ENCODE measurements at regions not wholly inside any gene's neighbourhood (a gene's known extent, or its start where the extent isn't known, plus 50 kb on each side); places are given as distances from the start of the nearest gene placed in this dataset.

DNA sequence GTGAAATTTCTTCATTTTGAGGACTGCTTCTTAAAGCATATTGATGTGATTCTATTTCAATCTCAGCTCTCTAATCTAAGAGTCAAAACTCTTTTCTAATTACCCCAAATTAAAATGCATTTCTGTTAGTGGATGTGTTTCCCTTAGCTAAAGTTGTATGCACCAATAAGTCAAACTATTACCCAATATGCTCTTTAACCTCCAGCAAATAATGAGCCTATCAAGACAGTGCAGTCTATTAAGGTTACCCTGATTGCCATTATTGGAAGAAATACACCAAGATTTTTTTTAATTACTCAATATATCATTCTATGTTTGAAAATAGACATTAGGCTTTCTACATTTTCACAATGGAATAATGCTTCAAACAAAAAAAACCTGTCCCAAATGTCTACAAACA lies 310.0 kb downstream of the BTG1 start:
- Histone ChIP-seq H3K27me3 (no peaks in the 10 kb centered on the region), H3K4me3 (no peak overlapping the region)
- intact Hi-C loops (cut with DNase I): no loop called here

DNA sequence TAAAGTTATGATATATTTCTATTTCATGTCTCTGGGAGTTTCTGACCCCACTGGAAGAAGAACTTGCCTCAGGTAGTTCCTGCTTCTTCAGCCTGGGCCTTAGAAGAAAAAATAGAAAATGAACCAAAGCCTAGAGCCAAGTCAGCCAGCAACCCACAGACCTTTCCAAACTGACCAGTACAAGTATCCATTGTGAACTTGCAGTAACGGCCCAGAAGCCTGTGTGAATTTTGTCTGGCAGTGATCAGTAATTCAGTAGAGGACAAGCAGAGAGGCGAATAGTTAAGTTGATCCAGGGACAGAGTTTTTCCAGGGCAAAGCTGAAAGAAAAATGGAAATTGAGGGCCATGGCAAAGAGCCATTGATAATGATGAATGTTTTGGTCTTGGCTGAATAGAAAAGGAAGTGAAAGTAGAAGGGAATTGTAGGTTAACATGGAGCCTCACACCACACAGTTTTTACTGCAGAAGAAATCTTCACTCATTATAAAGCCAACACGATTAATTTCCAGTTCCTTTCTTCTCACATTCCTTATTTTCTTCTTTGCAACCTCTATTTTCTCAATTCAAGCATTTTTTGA lies 311.8 kb downstream of the BTG1 start:
- intact Hi-C loops (cut with DNase I): no loop called here
- H3K27me3 ChIP-seq: no peaks in the 10 kb centered on the region
- peaks cover 0 to 3% (median 0%) of the 10 kb centered on the region in 4 donors for H3K4me1 ChIP-seq
- H3K9me3 ChIP-seq: no peaks in the 10 kb centered on the region
- TF ChIP-seq POLR2A (IDR thresholded peaks at IDR 0.05): no peak
- TF ChIP-seq, protein P1, sequence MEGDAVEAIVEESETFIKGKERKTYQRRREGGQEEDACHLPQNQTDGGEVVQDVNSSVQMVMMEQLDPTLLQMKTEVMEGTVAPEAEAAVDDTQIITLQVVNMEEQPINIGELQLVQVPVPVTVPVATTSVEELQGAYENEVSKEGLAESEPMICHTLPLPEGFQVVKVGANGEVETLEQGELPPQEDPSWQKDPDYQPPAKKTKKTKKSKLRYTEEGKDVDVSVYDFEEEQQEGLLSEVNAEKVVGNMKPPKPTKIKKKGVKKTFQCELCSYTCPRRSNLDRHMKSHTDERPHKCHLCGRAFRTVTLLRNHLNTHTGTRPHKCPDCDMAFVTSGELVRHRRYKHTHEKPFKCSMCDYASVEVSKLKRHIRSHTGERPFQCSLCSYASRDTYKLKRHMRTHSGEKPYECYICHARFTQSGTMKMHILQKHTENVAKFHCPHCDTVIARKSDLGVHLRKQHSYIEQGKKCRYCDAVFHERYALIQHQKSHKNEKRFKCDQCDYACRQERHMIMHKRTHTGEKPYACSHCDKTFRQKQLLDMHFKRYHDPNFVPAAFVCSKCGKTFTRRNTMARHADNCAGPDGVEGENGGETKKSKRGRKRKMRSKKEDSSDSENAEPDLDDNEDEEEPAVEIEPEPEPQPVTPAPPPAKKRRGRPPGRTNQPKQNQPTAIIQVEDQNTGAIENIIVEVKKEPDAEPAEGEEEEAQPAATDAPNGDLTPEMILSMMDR (IDR thresholded peaks at IDR 0.05): no peak
- ATAC-seq: no peak
- H3K27ac ChIP-seq: no peak overlapping the region
- no peaks in the 10 kb centered on the region for H3K36me3 ChIP-seq
- WGBS (ENCODE audit: insufficient coverage, low coverage, low lambda C conversion rate, missing lambda C conversion rate): 83% methylated on average over 3 of the region's 3 CpGs
- no peak for DNase-seq
- H3K4me3 ChIP-seq: no peak overlapping the region

More for the DNA sequence above, 310.0 kb downstream of the BTG1 start:
- peak in 3 of 4 donors; percentile 52 to 69 (median 62) for ATAC-seq
- H3K9me3 ChIP-seq: no peaks in the 10 kb centered on the region
- DNase-seq: no peak
- TF ChIP-seq, protein P1 (IDR thresholded peaks at IDR 0.05): no peak
- TF ChIP-seq POLR2A (IDR thresholded peaks at IDR 0.05): no peak
- H3K36me3 ChIP-seq: no peaks in the 10 kb centered on the region
- H3K4me1 ChIP-seq: peaks cover 0 to 3% (median 0%) of the 10 kb centered on the region in 4 donors
- no peak overlapping the region for H3K27ac ChIP-seq

DNA sequence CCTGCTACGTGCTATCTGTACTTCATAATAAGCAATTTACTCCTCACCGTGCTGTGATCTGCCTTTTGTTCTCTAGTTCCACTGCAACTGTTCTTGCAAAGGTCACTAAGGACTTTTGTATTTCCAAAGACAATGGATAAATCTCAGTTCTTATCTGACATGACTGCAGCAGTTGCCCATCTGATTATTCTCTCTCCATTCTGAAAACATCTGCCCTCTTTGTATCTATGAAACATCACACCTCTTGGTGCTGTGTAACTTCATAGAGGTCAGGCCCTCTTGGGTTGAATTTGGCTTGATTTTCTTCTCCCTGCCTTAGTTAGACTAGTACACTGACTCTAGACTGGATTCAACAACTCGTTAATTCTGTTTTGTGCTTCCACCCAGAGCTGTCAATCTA lies 319.6 kb downstream of the BTG1 start:
- 81% methylated on average over 3 of the region's 3 CpGs for WGBS (ENCODE audit: insufficient coverage, low coverage, low lambda C conversion rate, missing lambda C conversion rate)
- Histone ChIP-seq H3K36me3 (no peaks in the 10 kb centered on the region), H3K9me3 (no peaks in the 10 kb centered on the region), H3K27me3 (no peaks in the 10 kb centered on the region), H3K4me1 (no peaks in the 10 kb centered on the region), H3K4me3 (no peak overlapping the region), H3K27ac (no peak overlapping the region)
- ATAC-seq (no peak), DNase-seq (no peak)
- intact Hi-C loops (cut with DNase I): no loop called here
- no peak for TF ChIP-seq POLR2A (IDR thresholded peaks at IDR 0.05)
- TF ChIP-seq, protein P1 (IDR thresholded peaks at IDR 0.05): no peak

DNA sequence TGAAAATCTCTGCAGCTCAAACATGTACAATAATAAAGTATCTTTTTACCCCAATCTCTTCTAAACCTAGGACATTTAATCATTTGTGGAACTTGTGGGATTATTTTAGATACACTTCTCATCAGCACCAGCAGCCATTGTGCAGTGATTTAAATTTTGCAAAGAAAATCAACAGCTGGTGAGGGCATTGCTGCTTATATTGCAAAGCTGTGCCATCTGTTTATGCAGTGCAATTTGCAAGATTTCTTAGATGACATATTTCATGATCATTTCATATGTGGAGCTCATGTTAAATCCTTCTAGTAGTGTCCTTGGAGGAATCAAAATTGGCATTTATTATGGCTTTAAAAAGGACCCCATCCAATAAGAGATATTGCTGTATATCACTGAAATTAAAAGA lies 320.7 kb downstream of the BTG1 start:
- Histone ChIP-seq H3K27me3 (no peaks in the 10 kb centered on the region), H3K36me3 (no peaks in the 10 kb centered on the region), H3K4me3 (no peak overlapping the region), H3K27ac (no peak overlapping the region), H3K4me1 (no peaks in the 10 kb centered on the region), H3K9me3 (no peaks in the 10 kb centered on the region)
- no peak for TF ChIP-seq POLR2A (IDR thresholded peaks at IDR 0.05)
- TF ChIP-seq, protein P1 (IDR thresholded peaks at IDR 0.05): no peak
- no peak for ATAC-seq
- DNase-seq: no peak
- intact Hi-C loops (cut with DNase I): no loop called here

DNA sequence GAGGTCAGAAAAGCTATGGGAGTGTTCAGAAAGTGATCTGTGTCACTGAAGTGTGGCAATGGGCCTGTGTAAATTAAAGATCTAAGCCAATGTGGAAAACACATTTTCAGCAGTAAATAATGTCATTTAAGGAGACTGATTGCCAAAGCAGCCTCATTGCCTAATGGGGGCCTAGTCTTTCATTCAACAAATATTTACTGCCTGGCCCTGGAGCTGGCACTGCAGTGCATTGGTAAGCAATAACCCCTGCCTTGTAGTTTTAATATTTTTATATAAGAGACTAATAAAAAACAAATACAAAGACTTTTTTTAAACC lies 326.6 kb downstream of the BTG1 start:
- intact Hi-C loops (cut with DNase I): no loop called here
- ATAC-seq (peak; percentile 70 to 79 (median 78)), DNase-seq (peak; percentile 46 to 87 (median 61))
- H3K36me3 ChIP-seq: no peaks in the 10 kb centered on the region
- H3K4me3 ChIP-seq: no peak overlapping the region
- TF ChIP-seq POLR2A (IDR thresholded peaks at IDR 0.05): no peak
- TF ChIP-seq, protein P1 (IDR thresholded peaks at IDR 0.05): no peak
- no peaks in the 10 kb centered on the region for H3K27me3 ChIP-seq
- peak overlapping the region in 2 of 3 donors; percentile 69 to 81 for H3K27ac ChIP-seq
- peaks cover 0 to 25% (median 8%) of the 10 kb centered on the region in 4 donors for H3K4me1 ChIP-seq
- no peaks in the 10 kb centered on the region for H3K9me3 ChIP-seq

All from right lobe of liver (tissue), 6 donors.